ENCODE measurements at regions not wholly inside any gene's neighbourhood (a gene's known extent, or its start where the extent isn't known, plus 50 kb on each side); places are given as distances from the start of the nearest gene placed in this dataset.
"Not testable (repeated sequence)": the region's sequence is repeated elsewhere in the genome, so short reads cannot be mapped to it uniquely, and the experiment has no call there.

GRCh38 chr5:51802551-51803184 lies 419.4 kb downstream of the ISL1 start:
- no peak for DNase-seq (ENCODE audit: low spot score)

DNA sequence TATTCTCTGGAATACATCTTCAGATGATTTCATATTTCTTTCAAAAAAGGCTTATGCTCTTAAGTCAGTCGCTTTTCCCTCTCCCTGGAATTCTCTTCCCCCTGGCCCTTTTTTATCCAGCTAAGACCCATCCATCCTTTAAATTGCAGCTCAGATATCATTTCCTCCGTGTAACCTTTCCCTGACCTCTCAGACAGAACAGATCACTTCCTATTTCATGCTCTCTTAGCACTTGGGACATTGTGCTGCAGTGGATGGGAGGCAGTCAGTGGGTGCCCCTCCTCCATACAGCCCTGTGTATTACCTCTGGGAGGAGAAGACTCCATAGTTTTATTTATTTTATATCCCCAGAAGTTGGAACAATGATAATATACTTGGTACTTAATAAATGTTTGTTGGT lies 423.4 kb downstream of the ISL1 start:
- DNase-seq (ENCODE audit: low spot score), result no peak

GRCh38 chr5:51810592-51810991 lies 427.3 kb downstream of the ISL1 start:
- no peak for DNase-seq (ENCODE audit: low spot score)

- no peak for DNase-seq (ENCODE audit: low spot score)
These were observed 428.7 kb downstream of the ISL1 start for GRCh38 chr5:51811883-51812471.

DNA sequence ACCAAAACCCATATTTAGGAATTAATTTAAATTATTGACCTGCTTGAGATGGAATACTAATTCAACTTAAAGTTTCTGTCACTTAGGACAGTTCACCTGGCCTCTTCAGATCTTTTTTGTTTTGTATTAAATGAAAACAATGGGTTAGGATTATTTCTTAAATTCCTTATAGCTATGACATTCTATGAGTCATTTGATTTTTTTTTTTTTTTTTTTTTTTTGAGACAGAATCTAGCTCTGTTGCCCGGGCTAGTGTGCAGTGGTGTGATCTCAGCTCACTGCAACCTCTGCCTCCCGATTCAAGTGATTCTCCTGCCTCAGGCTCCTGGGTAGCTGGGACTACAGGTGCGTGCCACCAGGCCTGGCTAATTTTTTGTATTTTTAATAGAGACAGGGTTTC lies 431.6 kb downstream of the ISL1 start:
- DNase-seq (ENCODE audit: low spot score), result not testable (repeated sequence)

GRCh38 chr5:51816427-51816826 lies 433.2 kb downstream of the ISL1 start:
- no peak for DNase-seq (ENCODE audit: low spot score)

- no peak for DNase-seq (ENCODE audit: low spot score)
These were observed 438.4 kb downstream of the ISL1 start for GRCh38 chr5:51821697-51822096.

GRCh38 chr5:51829230-51829629 lies 446.0 kb downstream of the ISL1 start:
- no peak for DNase-seq (ENCODE audit: low spot score)

GRCh38 chr5:51829691-51830090 lies 446.4 kb downstream of the ISL1 start:
- DNase-seq (ENCODE audit: low spot score), result no peak

GRCh38 chr5:51832934-51833470 lies 449.8 kb downstream of the ISL1 start:
- DNase-seq (ENCODE audit: low spot score), result no peak

DNA sequence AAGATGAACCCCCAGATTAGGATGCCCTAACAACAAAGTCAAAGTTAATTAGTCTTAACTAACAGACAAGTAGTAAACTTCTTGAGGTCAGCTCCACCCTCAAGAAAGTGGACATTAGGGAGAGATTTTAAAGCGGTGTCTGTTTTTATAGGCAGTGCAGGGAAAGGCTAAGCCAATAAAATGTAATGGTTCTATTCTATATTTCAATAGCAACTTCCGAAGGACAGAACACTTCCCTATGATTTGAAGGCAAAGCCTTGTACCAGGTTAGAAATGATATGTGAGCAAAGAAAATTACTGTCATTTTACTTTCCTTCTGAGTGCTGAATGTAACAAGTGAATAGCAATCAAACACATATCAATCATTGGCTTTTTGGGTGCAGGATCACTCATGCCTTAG lies 455.2 kb downstream of the ISL1 start:
- DNase-seq (ENCODE audit: low spot score), result no peak

DNA sequence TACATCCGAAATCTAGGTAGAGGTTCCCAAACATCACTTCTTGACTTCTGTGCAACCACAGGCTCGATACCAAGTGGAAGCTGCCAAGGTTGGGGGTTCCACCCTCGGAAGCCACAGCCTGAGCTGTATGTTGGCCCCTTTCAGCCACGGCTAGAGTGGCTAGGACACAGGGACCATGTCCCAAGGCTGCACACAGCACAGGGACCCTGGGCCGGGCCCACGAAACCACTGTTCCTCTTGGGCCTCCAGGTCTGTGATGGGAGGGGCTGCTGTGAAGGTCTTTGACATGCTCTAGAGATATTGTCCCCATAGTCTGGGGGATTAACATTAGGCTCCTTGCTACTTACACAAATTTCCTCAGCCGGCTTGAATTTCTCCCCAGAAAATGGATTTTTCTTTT lies 460.6 kb downstream of the ISL1 start:
- no peak for DNase-seq (ENCODE audit: low spot score)

DNA sequence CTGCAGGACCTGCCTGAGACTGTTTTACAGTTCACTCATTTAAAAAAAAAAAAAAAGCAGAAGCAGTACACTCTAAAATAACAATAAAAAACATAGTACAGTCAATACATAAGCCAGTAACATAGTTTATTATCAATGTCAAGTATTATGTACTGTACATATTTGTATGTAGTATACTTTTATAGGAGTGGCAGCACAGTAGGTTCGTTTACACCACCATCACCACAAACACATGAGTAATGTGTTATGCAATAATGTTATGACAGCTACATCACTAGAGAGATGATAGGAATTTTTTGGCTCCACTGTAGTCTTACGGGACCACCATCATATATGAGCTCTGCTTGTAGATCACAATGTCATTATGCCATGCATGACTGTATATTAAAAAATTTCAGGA lies 462.8 kb downstream of the ISL1 start:
- no peak for DNase-seq (ENCODE audit: low spot score)

DNA sequence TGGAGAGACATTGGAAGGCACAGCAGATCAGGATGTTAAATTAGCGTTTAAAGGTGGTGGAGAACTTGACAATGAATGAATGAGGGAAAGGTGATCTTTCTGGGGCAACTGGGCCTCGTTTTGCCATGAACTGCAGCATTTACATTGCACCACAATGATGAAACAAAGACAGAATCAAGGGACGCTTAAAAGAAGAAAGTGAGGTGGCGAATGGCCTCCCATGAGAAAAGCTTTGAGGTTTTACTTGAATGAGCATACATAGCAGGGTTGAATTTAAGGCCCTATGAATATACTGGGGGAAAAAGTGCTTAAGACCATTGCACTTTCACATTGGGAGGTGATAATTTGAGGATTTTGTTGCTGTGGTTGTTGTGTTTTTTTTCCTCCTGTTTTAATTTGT lies 476.4 kb downstream of the ISL1 start:
- no peak for DNase-seq (ENCODE audit: low spot score)

GRCh38 chr5:51860532-51861018 lies 477.3 kb downstream of the ISL1 start:
- no peak for DNase-seq (ENCODE audit: low spot score)

DNA sequence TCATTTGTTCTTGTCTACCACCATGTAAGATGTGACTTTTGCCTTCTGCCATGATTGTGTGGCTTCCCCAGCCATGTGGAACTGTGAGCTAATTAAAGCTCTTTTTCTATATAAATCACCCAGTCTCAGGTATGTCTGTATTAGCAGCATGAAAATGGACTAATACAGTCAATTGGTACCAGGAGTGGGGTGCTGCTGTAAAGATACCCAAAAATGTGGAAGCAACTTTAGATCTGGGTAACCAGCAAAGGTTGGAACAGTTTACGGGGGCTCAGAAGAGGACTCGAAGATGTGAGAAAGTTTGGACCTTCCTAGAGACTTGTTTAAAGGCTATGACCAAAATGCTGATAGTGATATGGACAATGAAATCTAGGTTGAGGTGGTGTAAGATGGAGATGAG lies 488.9 kb downstream of the ISL1 start:
- no peak for DNase-seq (ENCODE audit: low spot score)

GRCh38 chr5:51881901-51882300 lies 498.7 kb downstream of the ISL1 start:
- no peak for DNase-seq (ENCODE audit: low spot score)

GRCh38 chr5:51882647-51883046 lies 499.4 kb downstream of the ISL1 start:
- no peak for DNase-seq (ENCODE audit: low spot score)

- no peak for DNase-seq (ENCODE audit: low spot score)
These were observed 506.5 kb downstream of the ISL1 start for GRCh38 chr5:51889703-51890102.

- DNase-seq (ENCODE audit: low spot score), result no peak
These were observed 507.3 kb downstream of the ISL1 start for GRCh38 chr5:51890435-51891116.

- DNase-seq (ENCODE audit: low spot score), result no peak
These were observed 509.4 kb downstream of the ISL1 start for GRCh38 chr5:51892680-51893079.

GRCh38 chr5:51895834-51896233 lies 512.6 kb downstream of the ISL1 start:
- no peak for DNase-seq (ENCODE audit: low spot score)

GRCh38 chr5:51902512-51902911 lies 519.3 kb downstream of the ISL1 start:
- DNase-seq (ENCODE audit: low spot score), result no peak
